ENCODE measurements at regions not wholly inside any gene's neighbourhood (a gene's known extent, or its start where the extent isn't known, plus 50 kb on each side); places are given as distances from the start of the nearest gene placed in this dataset.

- Histone ChIP-seq H4K20me1 (replicated peaks; ENCODE audit: control insufficient read depth, insufficient read depth, low read length) (no peaks in the 10 kb centered on the region), H3K4me3 (no peak overlapping the region), H3K27ac (ENCODE audit: extremely low read depth, low read depth, low read length) (no peak overlapping the region), H3K9me1 (ENCODE audit: control insufficient read depth, insufficient read depth, low read length) (no peaks in the 10 kb centered on the region), H3K4me2 (ENCODE audit: insufficient read depth, low read length) (no peak overlapping the region), H3K27me3 (ENCODE audit: control insufficient read depth in 2 of 2, insufficient read depth in 2 of 2, low read length in 2 of 2) (no peaks in the 10 kb centered on the region), H3K4me1 (replicated peaks in 1 of 2; ENCODE audit: control insufficient read depth in 2 of 2, insufficient read depth in 2 of 2, low read length in 2 of 2) (no peaks in the 10 kb centered on the region), H2AFZ (ENCODE audit: low read depth, low read length) (no peak overlapping the region), H3K36me3 (ENCODE audit: control insufficient read depth, insufficient read depth, low read length) (no peaks in the 10 kb centered on the region), H3K9me3 (replicated peaks; ENCODE audit: control insufficient read depth, insufficient read depth, low read depth, low read length) (no peaks in the 10 kb centered on the region), H3K9ac (ENCODE audit: insufficient read depth in 1 of 2, low read depth in 2 of 2, low read length in 2 of 2) (no peak overlapping the region), H3K79me2 (ENCODE audit: control insufficient read depth, insufficient read depth, low read length) (no peaks in the 10 kb centered on the region)
- in situ Hi-C loops (cut with MboI) (no loop called here), intact Hi-C loops (cut with micrococcal nuclease) (no loop called here)
- TF ChIP-seq ZNF274 (IDR thresholded peaks at IDR 0.05; ENCODE audit: borderline replicate concordance, low read depth, low read length) (no peak), NFYB (IDR thresholded peaks at IDR 0.05; ENCODE audit: extremely low read depth, insufficient read length) (no peak), ZNF639 (CRISPR knock-in tag; conservative IDR thresholded peaks at IDR 0.05 in 1 of 2, IDR thresholded peaks at IDR 0.05 in 1 of 2) (no peak), YBX1 (IDR thresholded peaks at IDR 0.05) (no peak), THAP7 (CRISPR knock-in tag; IDR thresholded peaks at IDR 0.05) (no peak), U2AF1 (optimal IDR thresholded peaks at IDR 0.05; ENCODE audit: low read depth, low read length) (no peak), SP2 (IDR thresholded peaks at IDR 0.05; ENCODE audit: extremely low read depth, low read depth, low read length, poor library complexity, severe bottlenecking) (no peak), ZNF76 (CRISPR knock-in tag; IDR thresholded peaks at IDR 0.05; ENCODE audit: borderline replicate concordance) (no peak), E2F5 (CRISPR knock-in tag; IDR thresholded peaks at IDR 0.05) (no peak)
- 2% methylated on average over 3 of the region's 3 CpGs for whole genome bisulfite sequencing (ENCODE audit: insufficient coverage, low coverage, missing lambda C conversion rate)
- no peak for FAIRE-seq
- ChIA-PET POLR2A (no interaction called here), CTCF (ENCODE audit: low intra/inter-chr PET ratio) (no interaction called here)
- no peak for ATAC-seq
- no TSS peak for BruUV-seq (replicated peaks)
- no peak for DNase-seq (ENCODE audit: extremely low read depth in 1 of 4, low spot score in 3 of 4)
Measured at GRCh38 chr6:104143757-104144156, 716.0 kb downstream of the HACE1 start.
